ENCODE measurements at regions not wholly inside any gene's neighbourhood (a gene's known extent, or its start where the extent isn't known, plus 50 kb on each side); places are given as distances from the start of the nearest gene placed in this dataset.

GRCh38 chr6:74657931-74658330 is 547.9 kb downstream of the COL12A1 start:
- TF ChIP-seq, protein P1, sequence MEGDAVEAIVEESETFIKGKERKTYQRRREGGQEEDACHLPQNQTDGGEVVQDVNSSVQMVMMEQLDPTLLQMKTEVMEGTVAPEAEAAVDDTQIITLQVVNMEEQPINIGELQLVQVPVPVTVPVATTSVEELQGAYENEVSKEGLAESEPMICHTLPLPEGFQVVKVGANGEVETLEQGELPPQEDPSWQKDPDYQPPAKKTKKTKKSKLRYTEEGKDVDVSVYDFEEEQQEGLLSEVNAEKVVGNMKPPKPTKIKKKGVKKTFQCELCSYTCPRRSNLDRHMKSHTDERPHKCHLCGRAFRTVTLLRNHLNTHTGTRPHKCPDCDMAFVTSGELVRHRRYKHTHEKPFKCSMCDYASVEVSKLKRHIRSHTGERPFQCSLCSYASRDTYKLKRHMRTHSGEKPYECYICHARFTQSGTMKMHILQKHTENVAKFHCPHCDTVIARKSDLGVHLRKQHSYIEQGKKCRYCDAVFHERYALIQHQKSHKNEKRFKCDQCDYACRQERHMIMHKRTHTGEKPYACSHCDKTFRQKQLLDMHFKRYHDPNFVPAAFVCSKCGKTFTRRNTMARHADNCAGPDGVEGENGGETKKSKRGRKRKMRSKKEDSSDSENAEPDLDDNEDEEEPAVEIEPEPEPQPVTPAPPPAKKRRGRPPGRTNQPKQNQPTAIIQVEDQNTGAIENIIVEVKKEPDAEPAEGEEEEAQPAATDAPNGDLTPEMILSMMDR (IDR thresholded peaks at IDR 0.05; ENCODE audit: low read length): no peak
- no peak for TF ChIP-seq EZH2 (IDR thresholded peaks at IDR 0.05; ENCODE audit: borderline replicate concordance, low read length)
